ENCODE measurements at regions not wholly inside any gene's neighbourhood (a gene's known extent, or its start where the extent isn't known, plus 50 kb on each side); places are given as distances from the start of the nearest gene placed in this dataset.

DNA sequence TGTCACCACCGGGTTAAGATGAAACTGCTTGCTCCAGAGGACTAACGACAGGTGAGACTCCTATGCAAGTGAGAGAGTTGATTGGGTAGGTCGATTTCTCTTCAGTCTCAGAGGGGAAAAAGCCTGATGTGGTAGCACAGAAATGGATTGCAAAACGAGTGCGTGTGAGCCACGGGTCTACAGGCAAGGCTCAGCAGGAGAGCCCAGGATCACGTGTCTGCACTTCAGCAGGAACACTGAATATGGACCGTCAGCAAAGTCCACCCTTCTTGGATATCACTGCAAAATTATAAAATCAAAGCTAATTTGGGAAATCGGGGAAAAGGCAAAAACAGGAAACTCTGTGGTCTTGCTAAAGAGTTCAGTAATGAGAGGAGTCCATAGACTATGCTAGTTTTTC lies 107.7 kb upstream of the ZNF648 start:
- TF ChIP-seq, protein P1, sequence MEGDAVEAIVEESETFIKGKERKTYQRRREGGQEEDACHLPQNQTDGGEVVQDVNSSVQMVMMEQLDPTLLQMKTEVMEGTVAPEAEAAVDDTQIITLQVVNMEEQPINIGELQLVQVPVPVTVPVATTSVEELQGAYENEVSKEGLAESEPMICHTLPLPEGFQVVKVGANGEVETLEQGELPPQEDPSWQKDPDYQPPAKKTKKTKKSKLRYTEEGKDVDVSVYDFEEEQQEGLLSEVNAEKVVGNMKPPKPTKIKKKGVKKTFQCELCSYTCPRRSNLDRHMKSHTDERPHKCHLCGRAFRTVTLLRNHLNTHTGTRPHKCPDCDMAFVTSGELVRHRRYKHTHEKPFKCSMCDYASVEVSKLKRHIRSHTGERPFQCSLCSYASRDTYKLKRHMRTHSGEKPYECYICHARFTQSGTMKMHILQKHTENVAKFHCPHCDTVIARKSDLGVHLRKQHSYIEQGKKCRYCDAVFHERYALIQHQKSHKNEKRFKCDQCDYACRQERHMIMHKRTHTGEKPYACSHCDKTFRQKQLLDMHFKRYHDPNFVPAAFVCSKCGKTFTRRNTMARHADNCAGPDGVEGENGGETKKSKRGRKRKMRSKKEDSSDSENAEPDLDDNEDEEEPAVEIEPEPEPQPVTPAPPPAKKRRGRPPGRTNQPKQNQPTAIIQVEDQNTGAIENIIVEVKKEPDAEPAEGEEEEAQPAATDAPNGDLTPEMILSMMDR (IDR thresholded peaks at IDR 0.05): no peak
- no peak for TF ChIP-seq POLR2A (IDR thresholded peaks at IDR 0.05)
